ENCODE measurements at regions not wholly inside any gene's neighbourhood (a gene's known extent, or its start where the extent isn't known, plus 50 kb on each side); places are given as distances from the start of the nearest gene placed in this dataset.
"Not testable (repeated sequence)": the region's sequence is repeated elsewhere in the genome, so short reads cannot be mapped to it uniquely, and the experiment has no call there.

DNA sequence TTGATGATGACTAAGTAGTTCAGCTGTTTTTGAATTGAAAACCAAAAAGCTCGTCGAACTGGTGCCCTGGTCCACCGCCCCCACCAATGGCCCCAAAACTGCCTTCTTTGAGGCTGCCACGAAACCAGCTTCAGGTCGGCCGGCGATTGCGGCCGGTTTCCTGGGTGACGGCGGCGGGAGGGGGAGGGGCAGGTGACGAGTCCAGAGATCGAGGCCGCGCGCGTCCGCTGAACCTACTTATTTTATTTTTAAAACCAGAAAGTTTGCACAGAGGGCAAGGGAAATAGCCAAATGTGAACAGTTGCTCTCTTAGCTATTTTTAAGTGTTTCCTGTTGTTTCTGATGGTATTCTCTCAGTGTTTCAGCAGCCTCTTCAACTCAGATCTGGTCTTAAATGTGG lies 120.8 kb upstream of the ARMCX2 start:
- H4K20me1 ChIP-seq (ENCODE audit: control insufficient read depth, insufficient read depth); H3K4me3 ChIP-seq; H2AFZ ChIP-seq (ENCODE audit: control insufficient read depth, low read depth, low read length); CTCF ChIA-PET; POLR2A ChIA-PET; H3K79me2 ChIP-seq (ENCODE audit: control insufficient read depth, insufficient read depth, low read length); intact Hi-C loops (cut with micrococcal nuclease; ENCODE audit: unreplicated experiment); H3K4me2 ChIP-seq (ENCODE audit: control insufficient read depth, insufficient read depth); RAD21 ChIA-PET (ENCODE audit: unreplicated experiment); H3K4me1 ChIP-seq (ENCODE audit: control insufficient read depth, insufficient read depth, low read length); H3K9me3 ChIP-seq (replicated peaks; ENCODE audit: control insufficient read depth, insufficient read depth, low read length); SMC1A ChIA-PET (ENCODE audit: uncharacterized antibody, unreplicated experiment); H3K9ac ChIP-seq (ENCODE audit: control insufficient read depth, insufficient read depth, low read length); ATAC-seq; in situ Hi-C loops (cut with MboI); FAIRE-seq; H3K27ac ChIP-seq (ENCODE audit: control insufficient read depth, insufficient read depth); H3K36me3 ChIP-seq (ENCODE audit: control insufficient read depth in 2 of 2, insufficient read depth in 2 of 2, low read length in 1 of 2); DNase-seq (ENCODE audit: low read depth, low spot score); H3K27me3 ChIP-seq (replicated peaks in 1 of 2; ENCODE audit: control insufficient read depth in 2 of 2, insufficient read depth in 2 of 2, low read length in 1 of 2); BruUV-seq (replicated peaks): not testable (repeated sequence)
- WGBS (ENCODE audit: insufficient coverage, insufficient replicate concordance, low lambda C conversion rate, missing lambda C conversion rate) = 72% methylated on average over 19 of the region's 19 CpGs

DNA sequence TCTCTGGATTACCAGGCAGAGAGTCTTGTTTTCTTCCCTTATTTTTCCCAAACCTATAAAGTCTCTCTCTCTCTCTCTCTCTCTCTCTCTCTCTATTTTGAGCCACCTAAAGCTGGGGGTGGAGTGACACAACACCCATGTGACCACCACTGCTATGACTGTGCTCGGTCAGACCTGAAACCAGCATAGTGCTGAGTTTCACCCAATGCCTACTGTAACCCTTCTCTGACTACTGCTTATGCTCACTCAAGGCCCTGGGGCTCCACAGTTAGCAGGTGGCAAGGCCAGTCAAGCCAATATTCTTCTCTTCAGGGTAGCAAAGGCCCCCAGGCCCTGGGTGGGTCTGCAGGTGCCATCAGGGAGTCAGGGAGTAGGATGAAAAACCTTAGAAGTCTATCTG lies 114.7 kb upstream of the ARMCX2 start:
- Histone ChIP-seq H3K4me3 (no peak overlapping the region), H2AFZ (ENCODE audit: control insufficient read depth, low read depth, low read length) (no peak overlapping the region), H3K79me2 (ENCODE audit: control insufficient read depth, insufficient read depth, low read length) (no peaks in the 10 kb centered on the region), H3K4me2 (ENCODE audit: control insufficient read depth, insufficient read depth) (no peak overlapping the region), H3K27ac (ENCODE audit: control insufficient read depth, insufficient read depth) (no peak overlapping the region), H4K20me1 (ENCODE audit: control insufficient read depth, insufficient read depth) (no peaks in the 10 kb centered on the region), H3K36me3 (ENCODE audit: control insufficient read depth in 2 of 2, insufficient read depth in 2 of 2, low read length in 1 of 2) (no peaks in the 10 kb centered on the region), H3K9ac (ENCODE audit: control insufficient read depth, insufficient read depth, low read length) (no peak overlapping the region), H3K27me3 (replicated peaks in 1 of 2; ENCODE audit: control insufficient read depth in 2 of 2, insufficient read depth in 2 of 2, low read length in 1 of 2) (no peaks in the 10 kb centered on the region), H3K9me3 (replicated peaks; ENCODE audit: control insufficient read depth, insufficient read depth, low read length) (no peaks in the 10 kb centered on the region), H3K4me1 (ENCODE audit: control insufficient read depth, insufficient read depth, low read length) (no peaks in the 10 kb centered on the region)
- peak; percentile 17 for DNase-seq (ENCODE audit: low read depth, low spot score)
- ChIA-PET RAD21 (ENCODE audit: unreplicated experiment) (interaction anchor here (2.9 kb wide), 1 partner anchor 16 kb away, joined by 5 read pairs; no protein-coding TSS in a partner anchor), SMC1A (ENCODE audit: uncharacterized antibody, unreplicated experiment) (no interaction called here), POLR2A (interaction anchor here (0.6 kb wide), 1 partner anchor 356 kb away, joined by 4 read pairs; no protein-coding TSS in a partner anchor), CTCF (interaction anchor here (0.6 to 1.7 kb wide), 2 partner anchors 15 to 1061 kb away, joined by 3 to 5 read pairs; no protein-coding TSS in a partner anchor)
- ATAC-seq = peak; percentile 95
- no peak for FAIRE-seq
- intact Hi-C loops (cut with micrococcal nuclease; ENCODE audit: unreplicated experiment) (no loop called here), in situ Hi-C loops (cut with MboI) (no loop called here)
- WGBS (ENCODE audit: insufficient coverage, insufficient replicate concordance, low lambda C conversion rate, missing lambda C conversion rate) = 64% methylated on average over 1 of the region's 1 CpG
- no TSS peak for BruUV-seq (replicated peaks)
- no peak for TF ChIP-seq HCFC1 (IDR thresholded peaks at IDR 0.05; ENCODE audit: low read length)
- no peak for TF ChIP-seq RELA (IDR thresholded peaks at IDR 0.05; ENCODE audit: borderline replicate concordance, partially characterized antibody)
- 0 out of 2 replicates have a peak, but pooled peaks have one; percentile 42 for TF ChIP-seq PAX5 (IDR thresholded peaks at IDR 0.05; ENCODE audit: borderline replicate concordance, low read depth, low read length)
- 0 out of 4 replicates have a peak, but pooled peaks of 1 of the 2 experiments have one; percentile 21 for TF ChIP-seq IKZF2 (IDR thresholded peaks at IDR 0.05)
- no peak for TF ChIP-seq FOXK2 (IDR thresholded peaks at IDR 0.05)
- no peak for TF ChIP-seq NR2F1 (conservative IDR thresholded peaks at IDR 0.05)
- no peak for TF ChIP-seq SMARCA5 (IDR thresholded peaks at IDR 0.05)
- no peak for TF ChIP-seq KAT2A (conservative IDR thresholded peaks at IDR 0.05; ENCODE audit: control insufficient read depth, low read depth, low read length)
- TF ChIP-seq, protein P1, sequence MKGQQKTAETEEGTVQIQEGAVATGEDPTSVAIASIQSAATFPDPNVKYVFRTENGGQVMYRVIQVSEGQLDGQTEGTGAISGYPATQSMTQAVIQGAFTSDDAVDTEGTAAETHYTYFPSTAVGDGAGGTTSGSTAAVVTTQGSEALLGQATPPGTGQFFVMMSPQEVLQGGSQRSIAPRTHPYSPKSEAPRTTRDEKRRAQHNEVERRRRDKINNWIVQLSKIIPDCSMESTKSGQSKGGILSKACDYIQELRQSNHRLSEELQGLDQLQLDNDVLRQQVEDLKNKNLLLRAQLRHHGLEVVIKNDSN (IDR thresholded peaks at IDR 0.05; ENCODE audit: borderline replicate concordance, extremely low read length, insufficient read depth, low read depth, low read length) = no peak
- no peak for TF ChIP-seq MEF2A (IDR thresholded peaks at IDR 0.05; ENCODE audit: insufficient read depth, low read depth, low read length)
- no peak for TF ChIP-seq SIX5 (IDR thresholded peaks at IDR 0.05; ENCODE audit: low read depth, low read length, severe bottlenecking)
- TF ChIP-seq, protein P2, sequence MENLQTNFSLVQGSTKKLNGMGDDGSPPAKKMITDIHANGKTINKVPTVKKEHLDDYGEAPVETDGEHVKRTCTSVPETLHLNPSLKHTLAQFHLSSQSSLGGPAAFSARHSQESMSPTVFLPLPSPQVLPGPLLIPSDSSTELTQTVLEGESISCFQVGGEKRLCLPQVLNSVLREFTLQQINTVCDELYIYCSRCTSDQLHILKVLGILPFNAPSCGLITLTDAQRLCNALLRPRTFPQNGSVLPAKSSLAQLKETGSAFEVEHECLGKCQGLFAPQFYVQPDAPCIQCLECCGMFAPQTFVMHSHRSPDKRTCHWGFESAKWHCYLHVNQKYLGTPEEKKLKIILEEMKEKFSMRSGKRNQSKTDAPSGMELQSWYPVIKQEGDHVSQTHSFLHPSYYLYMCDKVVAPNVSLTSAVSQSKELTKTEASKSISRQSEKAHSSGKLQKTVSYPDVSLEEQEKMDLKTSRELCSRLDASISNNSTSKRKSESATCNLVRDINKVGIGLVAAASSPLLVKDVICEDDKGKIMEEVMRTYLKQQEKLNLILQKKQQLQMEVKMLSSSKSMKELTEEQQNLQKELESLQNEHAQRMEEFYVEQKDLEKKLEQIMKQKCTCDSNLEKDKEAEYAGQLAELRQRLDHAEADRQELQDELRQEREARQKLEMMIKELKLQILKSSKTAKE (IDR thresholded peaks at IDR 0.05; ENCODE audit: low read depth, poor library complexity, severe bottlenecking) = no peak
- no peak for TF ChIP-seq YY1 (IDR thresholded peaks at IDR 0.05; ENCODE audit: low read depth, low read length)
- TF ChIP-seq CBX3 (IDR thresholded peaks at IDR 0.05; ENCODE audit: borderline replicate concordance, low read depth) = no peak
- no peak for TF ChIP-seq SREBF2 (IDR thresholded peaks at IDR 0.05; ENCODE audit: low read length)
- TF ChIP-seq MTA3 (IDR thresholded peaks at IDR 0.05; ENCODE audit: borderline replicate concordance, low read length) = no peak
- no peak for TF ChIP-seq IRF4 (IDR thresholded peaks at IDR 0.05; ENCODE audit: low read depth, low read length)

Measured in GM12878 (cell line).